ENCODE measurements at regions not wholly inside any gene's neighbourhood (a gene's known extent, or its start where the extent isn't known, plus 50 kb on each side); places are given as distances from the start of the nearest gene placed in this dataset.
"Not testable (repeated sequence)": the region's sequence is repeated elsewhere in the genome, so short reads cannot be mapped to it uniquely, and the experiment has no call there.

DNA sequence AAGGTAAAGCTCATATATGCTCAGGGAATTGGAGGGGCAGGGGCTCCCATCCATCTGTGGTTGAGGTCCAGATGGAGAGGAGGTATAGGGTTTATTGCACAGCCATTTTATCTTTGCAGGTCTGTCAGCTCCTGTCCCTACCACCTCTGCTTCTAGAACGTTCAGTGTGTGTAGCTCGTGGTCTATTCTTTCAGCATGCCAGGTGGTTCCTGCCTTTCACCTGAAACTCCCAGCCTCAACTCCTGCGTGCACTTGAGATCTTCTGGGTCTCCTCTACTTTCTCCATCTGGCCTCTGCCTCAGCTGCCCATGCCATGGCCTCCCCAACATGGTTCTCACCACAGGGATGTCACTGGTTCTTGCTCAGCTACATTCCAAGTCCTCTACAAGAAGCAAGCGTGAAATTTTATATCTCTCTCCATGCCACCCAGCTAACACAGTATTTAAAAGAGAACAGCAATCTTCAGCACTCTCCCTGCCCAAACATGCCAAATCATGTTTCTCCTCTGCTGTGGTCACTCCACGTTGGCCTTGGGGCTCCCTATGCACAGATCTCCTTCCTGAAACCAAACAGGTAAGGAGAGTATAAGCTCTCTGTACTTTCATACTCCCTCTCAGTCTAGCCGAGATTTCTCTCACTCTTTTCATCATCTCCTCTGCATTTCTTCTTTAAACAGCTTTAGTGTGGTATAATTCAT lies 157.8 kb upstream of the TRPC6 start:
- DNase-seq (ENCODE audit: low read depth): no peak

DNA sequence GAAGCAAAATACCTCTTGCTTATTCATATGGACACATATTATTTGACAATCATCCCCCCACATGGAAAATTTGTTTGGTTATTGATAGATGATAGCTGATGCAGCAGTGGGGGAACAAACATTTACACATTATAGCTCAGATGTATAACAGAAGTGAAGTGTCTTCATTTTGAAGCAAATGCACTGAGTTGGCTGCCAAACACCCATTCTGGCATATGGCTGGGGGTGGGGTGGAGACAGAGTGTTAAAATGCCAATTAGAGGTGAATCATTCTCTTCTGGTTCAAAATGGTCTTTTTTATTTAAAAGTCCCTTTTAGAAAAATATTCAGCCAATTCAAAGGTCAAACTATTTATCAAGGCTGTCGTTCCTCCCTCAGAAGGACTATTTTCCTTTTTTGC lies 157.3 kb upstream of the TRPC6 start:
- no peak for DNase-seq (ENCODE audit: low read depth)

DNA sequence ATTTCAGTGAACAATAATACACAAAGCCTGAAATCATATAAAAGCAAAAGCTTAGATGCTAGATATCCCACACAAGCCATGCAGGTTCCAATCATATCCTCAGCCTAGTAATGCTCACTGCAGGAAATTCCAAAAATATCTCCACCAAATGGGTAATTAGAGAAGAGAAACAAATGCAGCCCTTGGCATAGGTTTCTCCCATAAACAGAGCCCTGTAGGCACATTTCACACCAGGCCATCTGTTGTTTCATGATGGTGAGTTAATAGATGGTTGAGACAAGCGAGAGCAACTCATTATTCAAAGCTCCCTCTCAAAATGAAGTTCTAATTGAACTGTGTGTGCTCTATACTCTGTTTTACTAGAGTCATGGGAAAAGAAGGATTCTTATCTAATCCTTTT lies 154.6 kb upstream of the TRPC6 start:
- DNase-seq (ENCODE audit: low read depth): no peak

GRCh38 chr11:101729406-101730078 lies 145.7 kb upstream of the TRPC6 start:
- no peak for DNase-seq (ENCODE audit: low read depth)

- no peak for DNase-seq (ENCODE audit: low read depth)
These were observed 143.6 kb upstream of the TRPC6 start for GRCh38 chr11:101727451-101727850.

DNA sequence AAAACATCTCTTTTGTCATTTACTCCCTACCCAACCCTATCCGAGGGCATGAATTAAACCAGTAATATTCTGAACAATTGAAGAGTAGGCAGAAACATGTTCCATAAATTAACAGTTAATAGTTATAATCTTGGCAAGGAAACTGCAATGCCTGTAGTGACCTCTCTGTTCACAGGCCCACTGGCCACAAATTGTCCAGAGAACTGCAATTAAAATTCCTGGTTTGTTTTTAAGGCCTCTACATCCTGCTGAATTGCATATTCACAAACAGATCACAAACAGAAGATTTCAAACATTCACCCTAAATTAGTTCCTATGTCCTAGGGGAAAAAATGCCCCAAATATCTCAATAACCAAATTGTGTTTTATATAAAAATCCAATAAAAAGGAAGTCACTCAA lies 143.2 kb upstream of the TRPC6 start:
- DNase-seq (ENCODE audit: low read depth): no peak

DNA sequence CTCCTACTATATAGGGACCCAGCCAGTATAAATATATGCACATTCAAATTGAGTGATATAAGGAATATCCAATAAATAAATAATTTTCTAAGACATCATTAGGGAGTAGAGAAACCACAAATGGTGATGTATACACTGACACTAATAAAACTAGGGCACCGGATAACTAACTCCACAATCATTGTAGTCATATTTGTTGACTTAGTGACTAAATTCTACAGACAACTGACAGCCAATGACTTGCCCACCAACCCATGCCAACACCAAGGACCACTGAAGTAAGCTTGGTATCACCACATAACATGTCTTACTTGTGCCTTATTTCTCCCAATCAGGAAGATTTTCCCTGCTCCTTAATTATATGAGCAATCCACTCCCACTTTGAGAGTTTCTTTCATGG lies 139.6 kb upstream of the TRPC6 start:
- no peak for DNase-seq (ENCODE audit: low read depth)

DNA sequence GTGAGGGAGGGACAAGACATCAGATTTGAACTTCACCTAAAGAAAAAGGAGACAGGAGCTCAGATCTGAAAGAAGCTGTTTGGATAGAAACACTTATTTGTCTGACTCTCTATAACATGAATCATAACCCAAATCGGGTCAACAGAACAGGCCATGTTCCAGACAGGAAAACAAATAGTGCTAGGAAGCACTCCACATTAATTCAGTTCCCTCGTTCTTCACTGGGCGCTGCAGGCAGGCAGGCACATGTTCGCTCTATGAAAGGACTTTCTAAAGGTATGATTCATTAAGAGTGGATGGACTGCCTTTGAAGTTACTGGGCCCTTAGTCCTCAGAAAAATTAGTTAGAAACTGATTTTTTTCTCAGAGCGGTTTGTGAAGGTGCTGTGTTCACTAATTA lies 137.5 kb upstream of the TRPC6 start:
- no peak for DNase-seq (ENCODE audit: low read depth)

- DNase-seq (ENCODE audit: low read depth): no peak
These were observed 134.6 kb upstream of the TRPC6 start for GRCh38 chr11:101718402-101718801.

DNA sequence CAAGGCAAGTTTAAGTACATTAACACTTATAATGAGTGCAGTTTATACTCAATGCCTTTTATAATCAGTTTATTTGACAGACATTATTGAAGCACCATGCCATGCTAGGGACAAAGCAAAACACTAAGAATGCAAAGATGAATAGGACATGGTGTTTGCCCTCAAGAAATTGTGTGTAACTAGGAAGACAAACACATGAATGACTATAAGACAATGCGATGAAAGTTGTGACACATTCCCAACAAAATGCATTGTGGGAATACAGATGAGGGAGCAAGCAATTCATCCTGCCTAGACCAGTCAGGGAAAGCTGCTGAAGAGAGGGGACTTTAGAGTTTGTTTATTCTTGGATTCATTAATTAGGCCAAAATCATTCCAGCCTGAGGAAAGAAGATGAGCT lies 133.8 kb upstream of the TRPC6 start:
- no peak for DNase-seq (ENCODE audit: low read depth)

- DNase-seq (ENCODE audit: low read depth): no peak
These were observed 131.5 kb upstream of the TRPC6 start for GRCh38 chr11:101715281-101715680.

DNA sequence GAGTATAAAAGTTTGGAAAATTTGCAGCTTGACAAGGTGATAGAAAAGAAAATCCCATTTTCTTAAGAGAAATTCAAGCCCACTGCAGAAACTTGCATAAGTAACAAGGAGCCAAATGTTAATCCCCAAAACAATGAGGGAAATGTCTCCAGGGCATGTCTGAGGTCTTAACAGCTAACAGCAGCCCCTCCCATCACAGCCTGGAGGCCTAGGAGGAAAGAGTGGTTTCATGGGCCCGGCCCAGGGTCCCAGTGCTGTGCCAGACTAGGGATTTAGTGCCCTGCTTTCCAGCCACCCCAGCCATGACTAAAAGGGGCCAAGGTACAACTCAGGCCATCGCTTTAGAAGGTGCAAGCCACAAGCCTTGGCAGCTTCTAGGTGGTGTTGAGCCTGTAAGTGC lies 123.7 kb upstream of the TRPC6 start:
- DNase-seq (ENCODE audit: low read depth): no peak

DNA sequence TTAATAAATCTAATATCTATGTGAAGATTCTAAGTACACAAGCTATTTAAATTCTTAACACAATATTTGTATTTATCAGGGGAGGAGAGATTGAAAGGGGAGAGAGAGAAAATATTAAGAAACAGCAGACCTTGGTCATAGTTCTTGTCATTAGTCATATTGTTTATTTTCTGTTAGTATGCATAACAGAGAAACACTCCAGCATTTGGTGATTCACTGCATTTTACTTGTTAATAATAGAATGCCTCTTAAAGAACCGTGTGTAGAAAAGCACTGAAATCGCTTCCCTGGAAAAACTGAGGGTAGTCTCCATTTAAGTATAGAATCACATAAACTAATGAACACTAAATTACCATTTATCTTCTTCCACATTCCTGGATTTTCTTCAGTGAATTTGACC lies 122.7 kb upstream of the TRPC6 start:
- no peak for DNase-seq (ENCODE audit: low read depth)

GRCh38 chr11:101705972-101706371 lies 122.2 kb upstream of the TRPC6 start:
- no peak for DNase-seq (ENCODE audit: low read depth)

DNA sequence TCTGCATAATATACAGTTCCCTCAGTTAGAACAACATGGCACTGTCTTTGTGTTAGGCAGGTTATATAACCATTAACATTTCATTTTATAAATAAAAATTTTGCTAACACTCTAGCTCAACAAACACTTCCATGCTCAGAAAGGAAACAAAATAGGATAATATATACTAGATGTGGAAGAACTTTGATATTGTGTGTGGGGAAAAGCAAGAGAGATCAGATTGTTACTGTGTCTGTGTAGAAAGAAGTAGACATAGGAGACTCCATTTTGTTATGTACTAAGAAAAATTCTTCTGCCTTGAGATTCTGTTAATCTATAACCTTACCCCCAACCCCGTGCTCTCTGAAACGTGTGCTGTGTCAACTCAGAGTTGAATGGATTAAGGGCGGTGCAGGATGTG lies 111.1 kb upstream of the TRPC6 start:
- not testable (repeated sequence) for DNase-seq (ENCODE audit: low read depth)

DNA sequence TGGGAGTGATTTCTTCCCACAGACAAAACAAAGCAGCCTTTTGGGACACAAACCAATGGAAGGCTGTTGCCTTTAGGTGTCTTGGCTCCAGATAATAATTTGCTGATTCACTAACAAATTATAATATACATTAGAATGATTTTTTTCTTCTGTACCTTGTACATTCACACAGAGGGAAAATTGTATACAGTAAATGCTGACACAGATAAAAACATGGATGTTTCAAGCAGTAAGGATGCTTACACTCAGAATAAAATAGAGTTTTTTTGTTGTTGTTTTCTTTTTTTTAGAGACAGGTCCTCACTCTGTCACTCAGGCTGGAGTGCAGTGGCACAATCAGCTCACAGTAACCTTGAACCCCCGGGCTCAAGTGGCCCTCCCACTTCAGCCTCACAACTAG lies 109.2 kb upstream of the TRPC6 start:
- no peak for DNase-seq (ENCODE audit: low read depth)

DNA sequence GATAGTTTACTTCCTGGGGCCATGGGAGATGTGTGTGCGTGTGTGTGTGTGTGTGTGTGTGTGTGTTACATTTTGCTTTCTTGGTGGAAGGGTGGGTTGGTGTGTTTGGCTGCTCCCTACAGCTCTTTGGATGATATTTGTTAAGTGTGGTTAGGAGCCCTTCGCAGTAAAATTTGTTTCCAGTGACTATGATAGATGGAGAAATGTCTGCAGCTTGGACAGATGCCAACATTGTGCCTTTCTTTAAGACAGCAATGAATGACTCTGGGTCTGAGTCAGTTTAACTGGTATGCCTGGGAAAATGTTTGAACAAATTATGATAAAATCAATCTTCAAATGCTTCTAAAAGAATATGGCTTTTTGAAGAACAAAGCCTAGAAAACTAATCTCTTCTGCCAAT lies 102.7 kb upstream of the TRPC6 start:
- no peak for DNase-seq (ENCODE audit: low read depth)

DNA sequence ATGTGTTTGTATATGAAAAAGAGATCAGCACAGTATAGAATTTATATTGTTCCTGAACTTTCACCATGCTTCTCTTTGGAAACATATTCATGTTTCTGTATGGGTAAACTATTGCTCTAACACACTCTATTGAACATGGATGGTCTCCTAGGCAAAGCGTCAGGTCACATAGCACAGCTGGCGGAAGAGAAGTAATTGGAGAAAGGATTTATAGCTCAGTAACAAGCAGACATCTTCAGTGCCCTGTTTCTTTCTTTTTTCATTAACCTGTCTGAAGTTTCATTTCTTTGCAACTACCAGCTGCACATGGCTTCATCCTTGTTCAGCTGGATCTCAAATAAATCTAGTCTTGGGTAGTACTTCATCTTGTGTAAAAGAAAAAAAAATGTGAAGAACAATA lies 84.4 kb upstream of the TRPC6 start:
- no peak for DNase-seq (ENCODE audit: low read depth)

GRCh38 chr11:101666916-101667315 lies 83.1 kb upstream of the TRPC6 start:
- no peak for DNase-seq (ENCODE audit: low read depth)

DNA sequence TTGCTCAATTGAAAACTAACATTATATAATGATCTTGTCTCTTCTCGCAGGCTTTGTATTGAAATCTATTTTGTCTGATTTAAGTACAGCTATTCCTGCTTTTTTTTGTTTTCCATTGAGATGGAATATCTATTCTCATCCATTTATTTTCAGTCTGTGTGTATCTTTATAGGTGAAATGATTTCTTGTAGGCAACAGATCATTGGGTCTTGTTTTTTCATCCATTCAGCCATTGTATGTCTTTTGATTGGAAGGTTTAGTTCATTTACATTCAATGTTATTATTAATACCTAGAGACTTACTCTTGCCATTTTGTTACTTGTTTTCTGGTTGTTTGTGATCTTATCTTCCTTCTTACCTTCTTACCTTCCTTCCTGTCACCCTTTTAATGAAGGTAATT lies 77.8 kb upstream of the TRPC6 start:
- no peak for DNase-seq (ENCODE audit: low read depth)
